K562 (cell line): ENCODE measurements at regions not wholly inside any gene's neighbourhood (a gene's known extent, or its start where the extent isn't known, plus 50 kb on each side); places are given as distances from the start of the nearest gene placed in this dataset.
A peak's percentile ranks its signal among the peaks of the same experiment; 100 is the strongest.

ENCODE experiments used
- ATAC-seq: fragments of 200-7000 bp; cut with Tn5 transposase; 3 replicates; pipeline ENCODE4 v1.9.1; 2020; ENCODE audit warnings: moderate library complexity
- BruUV-seq: library from RNA; stranded (reverse); fragments of 400-500 nt; replicated peaks from 2 replicates; lab custom pipeline; 2021; lab: Mats Ljungman, UMichigan
- CTCF ChIA-PET: fragments of 300-600 bp; formaldehyde crosslinking; extraction: SDS; loops from one replicate; lab custom pipeline; 2021; ENCODE audit warnings: low intra/inter-chr PET ratio; lab: Yijun Ruan, JAX
- POLR2A ChIA-PET: fragments of 300-600, 350-650 bp; sonication (Branson Sonifier 250); formaldehyde crosslinking; extraction: SDS; loops from one replicate; lab custom pipeline; 2021; ENCODE audit warnings: antibody characterized with exemption, inconsistent platforms; lab: Yijun Ruan, JAX
- DNase-seq, 4 experiments: peaks; one replicate each; pipeline versions ENCODE4 v3.0.0 to v3.0.0-alpha.2; 2011 to 2018; ENCODE audit warnings: low spot score in 3 of 4, mixed read lengths in 3 of 4; ENCODE audit errors: extremely low read depth in 1 of 4
- FAIRE-seq: peaks from 2 replicates; lab custom pipeline; 2011; peaks lifted over from hg19 to GRCh38; lab: Jason Lieb, UNC
- H2AFZ ChIP-seq: 2 replicates; pipeline ENCODE4 v1.6.0; 2011; ENCODE audit warnings: low read depth, low read length, control low read depth, inconsistent platforms
- H3K27ac ChIP-seq: fragments of 200-600 bp; 3 replicates; pipeline ENCODE4 v1.8.0; 2011; ENCODE audit warnings: low read depth, mild to moderate bottlenecking, control low read depth, inconsistent platforms, low read length, moderate library complexity, mixed read lengths; ENCODE audit errors: extremely low read depth
- H3K27me3 ChIP-seq, 2 experiments: fragments of 300-600 bp in 1 of 2; 2 replicates in 1 of 2; 3 replicates in 1 of 2; pipeline versions ENCODE4 v1.6.0 to v1.8.0; 2011; ENCODE audit warnings: inconsistent platforms in 2 of 2, low read length in 2 of 2, mild to moderate bottlenecking in 1 of 2, mixed read lengths in 1 of 2, moderate library complexity in 1 of 2; ENCODE audit not compliant: control insufficient read depth in 2 of 2, insufficient read depth in 2 of 2
- H3K36me3 ChIP-seq: fragments of 300-600 bp; 3 replicates; pipeline ENCODE4 v1.8.0; 2011; ENCODE audit warnings: mild to moderate bottlenecking, low read length, inconsistent platforms; ENCODE audit not compliant: control insufficient read depth, insufficient read depth
- H3K4me1 ChIP-seq, 2 experiments: fragments of 200-600 bp in 1 of 2; replicated peaks in 1 of 2; 2 replicates in 1 of 2; 3 replicates in 1 of 2; pipeline versions ENCODE4 v1.5.1 to v1.8.0; 2011; ENCODE audit warnings: inconsistent platforms in 2 of 2, low read length in 2 of 2, mild to moderate bottlenecking in 1 of 2, mixed read lengths in 1 of 2, moderate library complexity in 1 of 2; ENCODE audit not compliant: control insufficient read depth in 2 of 2, insufficient read depth in 2 of 2
- H3K4me2 ChIP-seq: 2 replicates; pipeline ENCODE4 v1.6.1; 2011; ENCODE audit warnings: low read length, control low read depth, inconsistent platforms, mixed read lengths; ENCODE audit not compliant: insufficient read depth
- H3K4me3 ChIP-seq: fragments of 200-600 bp; sonication (generic), shearing (Covaris generic); 2 replicates; pipeline ENCODE4 v1.5.1; 2016; ENCODE audit warnings: control low read depth, inconsistent platforms
- H3K79me2 ChIP-seq: fragments of 200-600 bp; 3 replicates; pipeline ENCODE4 v1.8.0; 2011; ENCODE audit warnings: low read length, inconsistent platforms; ENCODE audit not compliant: control insufficient read depth, insufficient read depth
- H3K9ac ChIP-seq, 2 experiments: 2 replicates each; pipeline versions ENCODE4 v1.6.0 to v1.6.1; 2011; ENCODE audit warnings: low read depth in 2 of 2, low read length in 2 of 2, control low read depth in 1 of 2, inconsistent platforms in 1 of 2, mild to moderate bottlenecking in 1 of 2, mixed read lengths in 1 of 2; ENCODE audit not compliant: insufficient read depth in 1 of 2
- H3K9me1 ChIP-seq: one replicate; pipeline ENCODE4 v1.6.0; 2011; ENCODE audit warnings: inconsistent platforms, mild to moderate bottlenecking, low read length, moderate library complexity; ENCODE audit not compliant: control insufficient read depth, insufficient read depth
- H3K9me3 ChIP-seq: replicated peaks from 2 replicates; pipeline ENCODE4 v1.5.1; 2011; ENCODE audit warnings: low read depth, low read length, inconsistent platforms; ENCODE audit not compliant: control insufficient read depth, insufficient read depth
- H4K20me1 ChIP-seq: replicated peaks from 2 replicates; pipeline ENCODE4 v1.6.1; 2011; ENCODE audit warnings: low read length, inconsistent platforms, mixed read lengths; ENCODE audit not compliant: control insufficient read depth, insufficient read depth
- ARHGAP35 ChIP-seq: fragments of 450-650 bp; IDR thresholded peaks from 2 replicates; pipeline ENCODE4 v1.6.1; 2018; ENCODE audit not compliant: partially characterized antibody
- C11orf30 ChIP-seq: fragments of 450-650 bp; IDR thresholded peaks from 2 replicates; pipeline ENCODE4 v1.6.1; 2016; ENCODE audit warnings: low read depth, mild to moderate bottlenecking
- FOS ChIP-seq: IDR thresholded peaks from 3 replicates; pipeline ENCODE4 v1.6.1; 2011; ENCODE audit not compliant: insufficient read length; ENCODE audit errors: extremely low read depth
- HCFC1 ChIP-seq: IDR thresholded peaks from 2 replicates; pipeline ENCODE4 v1.6.1; 2012; ENCODE audit warnings: low read depth, low read length, improper control_type of control experiment
- HDAC2 ChIP-seq: fragments of 450-650 bp; IDR thresholded peaks from 2 replicates; pipeline ENCODE4 v1.6.1; 2016; ENCODE audit warnings: mild to moderate bottlenecking
- KDM2B ChIP-seq: fragments of 250-450 bp; sonication (Bioruptor Pico); IDR thresholded peaks from 2 replicates; pipeline ENCODE4 v1.8.0; 2021; ENCODE audit warnings: mild to moderate bottlenecking, moderate library complexity
- MYNN ChIP-seq, 2 experiments: sonication (generic); formaldehyde crosslinking in 1 of 2; IDR thresholded peaks; 2 replicates each; pipeline versions ENCODE4 v1.5.0 to v1.6.1; 2016 to 2020; ENCODE audit warnings: antibody characterized with exemption in 1 of 2, missing genetic modification reagents in 1 of 2
- NCOA6 ChIP-seq: fragments of 450-650 bp; IDR thresholded peaks from 2 replicates; pipeline ENCODE4 v1.6.1; 2017; ENCODE audit warnings: mild to moderate bottlenecking
- SNIP1 ChIP-seq: fragments of 450-650 bp; IDR thresholded peaks from 2 replicates; pipeline ENCODE4 v1.7.1; 2017; ENCODE audit warnings: low read depth, mild to moderate bottlenecking
- ZNF282 ChIP-seq: sonication (generic); formaldehyde crosslinking; IDR thresholded peaks from 2 replicates; pipeline ENCODE4 v1.8.1; 2023; ENCODE audit warnings: missing genetic modification reagents
- ZNF316 ChIP-seq: fragments of 450-650 bp; IDR thresholded peaks from 2 replicates; pipeline ENCODE4 v1.6.1; 2016
- ZNF76 ChIP-seq: fragments of 250-450 bp; sonication (Bioruptor Pico); IDR thresholded peaks from 2 replicates; pipeline ENCODE4 v1.4.0; 2020; ENCODE audit warnings: mild to moderate bottlenecking, moderate library complexity, borderline replicate concordance
- WGBS: fragments of 100-300 bp; shearing (Covaris generic); methylation state at CpG from one replicate; pipeline ENCODE4 v1.1.6; 2016; ENCODE audit warnings: low coverage, mixed read lengths; ENCODE audit not compliant: insufficient coverage; ENCODE audit errors: missing lambda C conversion rate; 5-methylcytosine and 5-hydroxymethylcytosine counted together
- in situ Hi-C: fragments of 300-500 bp; cut with MboI; formaldehyde crosslinking; loops from 4 replicates; pipeline ENCODE4 v1.15.0; 2018; ENCODE audit warnings: inconsistent platforms, mixed read lengths
- intact Hi-C: fragments of 100-400 bp; cut with micrococcal nuclease; formaldehyde crosslinking; loops from 2 replicates; pipeline ENCODE4 v1.14.2; 2022
- TF ChIP-seq, protein P1 (sequence below): sonication (generic); formaldehyde crosslinking; IDR thresholded peaks from 2 replicates; pipeline ENCODE4 v1.8.1; 2023; ENCODE audit warnings: mild to moderate bottlenecking, missing genetic modification reagents
- TF ChIP-seq, protein P2 (sequence below): fragments of 200-800 bp; sonication (Bioruptor generic); IDR thresholded peaks from 2 replicates; pipeline ENCODE4 v1.6.1; 2016; ENCODE audit warnings: missing genetic modification characterization, missing compliant biosample characterization
- TF ChIP-seq, protein P3 (sequence below): IDR thresholded peaks from 3 replicates; pipeline ENCODE4 v1.6.1; 2011; ENCODE audit warnings: borderline replicate concordance, mild to moderate bottlenecking; ENCODE audit not compliant: insufficient read length, insufficient read depth
- TF ChIP-seq, protein P4 (sequence below): sonication (generic); formaldehyde crosslinking; IDR thresholded peaks from 2 replicates; pipeline ENCODE4 v1.8.0; 2022; ENCODE audit warnings: missing genetic modification reagents, mild to moderate bottlenecking, borderline replicate concordance

DNA sequence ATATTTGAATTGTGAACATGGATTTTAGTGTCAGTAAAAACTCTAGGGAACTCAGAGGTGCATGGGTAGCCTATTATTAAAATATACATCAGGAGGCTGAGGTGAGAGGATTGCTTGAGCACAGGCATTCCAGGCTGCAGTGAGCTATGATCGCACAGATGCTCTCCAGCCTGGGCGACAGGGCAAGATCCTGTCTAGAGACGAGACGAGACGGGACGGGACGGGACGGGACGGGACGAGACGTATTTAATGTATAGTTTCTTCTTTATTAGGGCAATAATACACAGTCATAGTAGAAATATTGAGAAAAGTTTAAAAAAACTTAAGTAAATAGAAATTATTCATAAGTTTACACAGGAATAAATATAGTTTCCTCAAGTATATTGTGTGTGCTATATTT is 89.3 kb downstream of the DIPK2A start (continued):
- TF ChIP-seq, protein P1, sequence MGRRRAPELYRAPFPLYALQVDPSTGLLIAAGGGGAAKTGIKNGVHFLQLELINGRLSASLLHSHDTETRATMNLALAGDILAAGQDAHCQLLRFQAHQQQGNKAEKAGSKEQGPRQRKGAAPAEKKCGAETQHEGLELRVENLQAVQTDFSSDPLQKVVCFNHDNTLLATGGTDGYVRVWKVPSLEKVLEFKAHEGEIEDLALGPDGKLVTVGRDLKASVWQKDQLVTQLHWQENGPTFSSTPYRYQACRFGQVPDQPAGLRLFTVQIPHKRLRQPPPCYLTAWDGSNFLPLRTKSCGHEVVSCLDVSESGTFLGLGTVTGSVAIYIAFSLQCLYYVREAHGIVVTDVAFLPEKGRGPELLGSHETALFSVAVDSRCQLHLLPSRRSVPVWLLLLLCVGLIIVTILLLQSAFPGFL (CRISPR knock-in tag), result no peak
- TF ChIP-seq, protein P2, sequence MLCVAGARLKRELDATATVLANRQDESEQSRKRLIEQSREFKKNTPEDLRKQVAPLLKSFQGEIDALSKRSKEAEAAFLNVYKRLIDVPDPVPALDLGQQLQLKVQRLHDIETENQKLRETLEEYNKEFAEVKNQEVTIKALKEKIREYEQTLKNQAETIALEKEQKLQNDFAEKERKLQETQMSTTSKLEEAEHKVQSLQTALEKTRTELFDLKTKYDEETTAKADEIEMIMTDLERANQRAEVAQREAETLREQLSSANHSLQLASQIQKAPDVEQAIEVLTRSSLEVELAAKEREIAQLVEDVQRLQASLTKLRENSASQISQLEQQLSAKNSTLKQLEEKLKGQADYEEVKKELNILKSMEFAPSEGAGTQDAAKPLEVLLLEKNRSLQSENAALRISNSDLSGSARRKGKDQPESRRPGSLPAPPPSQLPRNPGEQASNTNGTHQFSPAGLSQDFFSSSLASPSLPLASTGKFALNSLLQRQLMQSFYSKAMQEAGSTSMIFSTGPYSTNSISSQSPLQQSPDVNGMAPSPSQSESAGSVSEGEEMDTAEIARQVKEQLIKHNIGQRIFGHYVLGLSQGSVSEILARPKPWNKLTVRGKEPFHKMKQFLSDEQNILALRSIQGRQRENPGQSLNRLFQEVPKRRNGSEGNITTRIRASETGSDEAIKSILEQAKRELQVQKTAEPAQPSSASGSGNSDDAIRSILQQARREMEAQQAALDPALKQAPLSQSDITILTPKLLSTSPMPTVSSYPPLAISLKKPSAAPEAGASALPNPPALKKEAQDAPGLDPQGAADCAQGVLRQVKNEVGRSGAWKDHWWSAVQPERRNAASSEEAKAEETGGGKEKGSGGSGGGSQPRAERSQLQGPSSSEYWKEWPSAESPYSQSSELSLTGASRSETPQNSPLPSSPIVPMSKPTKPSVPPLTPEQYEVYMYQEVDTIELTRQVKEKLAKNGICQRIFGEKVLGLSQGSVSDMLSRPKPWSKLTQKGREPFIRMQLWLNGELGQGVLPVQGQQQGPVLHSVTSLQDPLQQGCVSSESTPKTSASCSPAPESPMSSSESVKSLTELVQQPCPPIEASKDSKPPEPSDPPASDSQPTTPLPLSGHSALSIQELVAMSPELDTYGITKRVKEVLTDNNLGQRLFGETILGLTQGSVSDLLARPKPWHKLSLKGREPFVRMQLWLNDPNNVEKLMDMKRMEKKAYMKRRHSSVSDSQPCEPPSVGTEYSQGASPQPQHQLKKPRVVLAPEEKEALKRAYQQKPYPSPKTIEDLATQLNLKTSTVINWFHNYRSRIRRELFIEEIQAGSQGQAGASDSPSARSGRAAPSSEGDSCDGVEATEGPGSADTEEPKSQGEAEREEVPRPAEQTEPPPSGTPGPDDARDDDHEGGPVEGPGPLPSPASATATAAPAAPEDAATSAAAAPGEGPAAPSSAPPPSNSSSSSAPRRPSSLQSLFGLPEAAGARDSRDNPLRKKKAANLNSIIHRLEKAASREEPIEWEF (CRISPR knock-in tag), result no peak
- TF ChIP-seq ZNF282 (no peak), HCFC1 (no peak), HDAC2 (no peak)

DNA sequence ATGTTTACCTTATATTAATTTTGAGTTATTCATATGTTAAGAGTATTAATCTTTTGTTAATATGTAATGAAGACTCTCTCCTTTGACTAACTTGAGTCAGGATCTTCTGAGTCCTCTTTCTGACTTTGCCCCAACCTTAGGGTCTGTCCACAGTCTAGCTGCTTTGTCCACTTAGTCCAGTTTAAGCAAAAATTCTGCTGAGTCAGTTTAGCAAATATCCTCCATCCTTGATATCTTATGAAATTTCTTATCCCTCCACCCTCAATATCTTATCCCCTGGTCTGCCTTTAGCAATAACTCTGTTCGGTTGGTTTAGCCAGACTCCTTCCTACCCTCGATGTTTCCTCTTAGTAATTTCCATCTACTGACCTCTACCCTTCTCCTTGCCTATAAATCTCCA is 91.7 kb downstream of the DIPK2A start:
- H3K9me1 ChIP-seq, result no peaks in the 10 kb centered on the region
- H4K20me1 ChIP-seq, result no peaks in the 10 kb centered on the region
- FAIRE-seq (no peak), DNase-seq (no peak), ATAC-seq (no peak)
- H3K27ac ChIP-seq, result no peak overlapping the region
- no peaks in the 10 kb centered on the region; a peak in 1 of 5 replicates for H3K27me3 ChIP-seq
- no peak overlapping the region for H3K4me3 ChIP-seq
- 0% methylated on average over 2 of the region's 2 CpGs for WGBS
- no peak overlapping the region for H2AFZ ChIP-seq
- H3K9me3 ChIP-seq, result no peaks in the 10 kb centered on the region
- BruUV-seq, result no TSS peak
- no peaks in the 10 kb centered on the region for H3K4me1 ChIP-seq
- POLR2A ChIA-PET, result no interaction called here
- no peak overlapping the region for H3K9ac ChIP-seq
- CTCF ChIA-PET, result no interaction called here
- no peaks in the 10 kb centered on the region for H3K36me3 ChIP-seq
- no peaks in the 10 kb centered on the region for H3K79me2 ChIP-seq
- intact Hi-C loops, result no loop called here
- in situ Hi-C loops, result no loop called here
- no peak overlapping the region for H3K4me2 ChIP-seq
- TF ChIP-seq ARHGAP35 (no peak), C11orf30 (peak; percentile 57), ZNF316 (peak; percentile 71), ZNF76 (CRISPR knock-in tag) (no peak), FOS (no peak), KDM2B (CRISPR knock-in tag) (no peak), SNIP1 (no peak), NCOA6 (no peak), MYNN (IDR thresholded peaks at IDR 0.05) (no peak), MYNN (CRISPR knock-in tag; IDR thresholded peaks at IDR 0.05) (no peak)
- TF ChIP-seq, protein P3, sequence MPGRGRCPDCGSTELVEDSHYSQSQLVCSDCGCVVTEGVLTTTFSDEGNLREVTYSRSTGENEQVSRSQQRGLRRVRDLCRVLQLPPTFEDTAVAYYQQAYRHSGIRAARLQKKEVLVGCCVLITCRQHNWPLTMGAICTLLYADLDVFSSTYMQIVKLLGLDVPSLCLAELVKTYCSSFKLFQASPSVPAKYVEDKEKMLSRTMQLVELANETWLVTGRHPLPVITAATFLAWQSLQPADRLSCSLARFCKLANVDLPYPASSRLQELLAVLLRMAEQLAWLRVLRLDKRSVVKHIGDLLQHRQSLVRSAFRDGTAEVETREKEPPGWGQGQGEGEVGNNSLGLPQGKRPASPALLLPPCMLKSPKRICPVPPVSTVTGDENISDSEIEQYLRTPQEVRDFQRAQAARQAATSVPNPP, result no peak
- TF ChIP-seq, protein P4, sequence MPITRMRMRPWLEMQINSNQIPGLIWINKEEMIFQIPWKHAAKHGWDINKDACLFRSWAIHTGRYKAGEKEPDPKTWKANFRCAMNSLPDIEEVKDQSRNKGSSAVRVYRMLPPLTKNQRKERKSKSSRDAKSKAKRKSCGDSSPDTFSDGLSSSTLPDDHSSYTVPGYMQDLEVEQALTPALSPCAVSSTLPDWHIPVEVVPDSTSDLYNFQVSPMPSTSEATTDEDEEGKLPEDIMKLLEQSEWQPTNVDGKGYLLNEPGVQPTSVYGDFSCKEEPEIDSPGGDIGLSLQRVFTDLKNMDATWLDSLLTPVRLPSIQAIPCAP (CRISPR knock-in tag), result no peak
